SU-DHL-6 (cell line): ENCODE measurements at regions not wholly inside any gene's neighbourhood (a gene's known extent, or its start where the extent isn't known, plus 50 kb on each side); places are given as distances from the start of the nearest gene placed in this dataset.

Experiments used
- CTCF ChIP-seq: fragments of 200-600 bp; sonication (generic); IDR thresholded peaks from one replicate; pipeline ENCODE4 v1.5.1; 2017; ENCODE audit warnings: antibody characterized with exemption, mild to moderate bottlenecking, low read length, moderate library complexity; ENCODE audit not compliant: insufficient read depth, poor library complexity, severe bottlenecking
- EZH2phosphoT487 ChIP-seq: fragments of 200-600 bp; sonication (generic), shearing (Covaris generic); conservative IDR thresholded peaks from 2 replicates; pipeline ENCODE4 v1.6.1; 2018; ENCODE audit warnings: mild to moderate bottlenecking, antibody characterized with exemption, low read length, moderate library complexity, mixed read lengths

- no peak for TF ChIP-seq CTCF
- no peak for TF ChIP-seq EZH2phosphoT487
Observed at GRCh38 chr11:36878737-36879136, 280.7 kb upstream of the RAG2 start.
